Naive thymus-derived CD8-positive, alpha-beta T cell (primary cell): ENCODE measurements at regions not wholly inside any gene's neighbourhood (a gene's known extent, or its start where the extent isn't known, plus 50 kb on each side); places are given as distances from the start of the nearest gene placed in this dataset.

Experiments
- ATAC-seq, 2 donors: fragments of 150-1000 bp; cut with Tn5 transposase in 1 of 2; sonication (Bioruptor Pico), chemical (Tn5 transposase) in 1 of 2; 1 replicate in 1 of 2; 2 replicates in 1 of 2; pipeline ENCODE4 v1.10.0; 2021; ENCODE audit warnings: mild to moderate bottlenecking in 2 of 2, moderate library complexity in 2 of 2
- POLR2A ChIA-PET: fragments of 350-600 bp; sonication (Branson Sonifier 250); formaldehyde crosslinking; loops from one replicate; lab custom pipeline; 2021; ENCODE audit warnings: antibody characterized with exemption; lab: Charles Lee
- DNase-seq, 10 donors: peaks; one replicate each; pipeline versions ENCODE4 v3.0.0 to v3.0.0-alpha.2; 2020 to 2022
- H3K27ac Mint-ChIP-seq, 10 donors: one replicate each; pipeline ENCODE4 v1.8.0; 2020 to 2022; ENCODE audit warnings: mild to moderate bottlenecking in 10 of 10, mixed read lengths in 10 of 10, moderate library complexity in 4 of 10, inconsistent platforms in 1 of 10
- H3K27me3 Mint-ChIP-seq, 5 donors: one replicate each; pipeline ENCODE4 v1.8.0; 2021 to 2022; ENCODE audit warnings: mixed read lengths in 5 of 5
- H3K36me3 Mint-ChIP-seq, 3 donors: one replicate each; pipeline ENCODE4 v1.8.0; 2020 to 2022; ENCODE audit warnings: mixed read lengths in 3 of 3, mild to moderate bottlenecking in 2 of 3, inconsistent platforms in 1 of 3
- H3K4me1 Mint-ChIP-seq, 4 donors: one replicate each; pipeline ENCODE4 v1.8.0; 2021 to 2022; ENCODE audit warnings: mixed read lengths in 4 of 4
- H3K4me3 Mint-ChIP-seq, 10 donors: one replicate each; pipeline ENCODE4 v1.8.0; 2020 to 2022; ENCODE audit warnings: mild to moderate bottlenecking in 10 of 10, mixed read lengths in 10 of 10, moderate library complexity in 6 of 10, inconsistent platforms in 1 of 10
- H3K9me3 Mint-ChIP-seq, 9 donors: one replicate each; pipeline ENCODE4 v1.8.0; 2020 to 2022; ENCODE audit warnings: mixed read lengths in 9 of 9, mild to moderate bottlenecking in 3 of 9, inconsistent platforms in 1 of 9, moderate library complexity in 1 of 9

DNA sequence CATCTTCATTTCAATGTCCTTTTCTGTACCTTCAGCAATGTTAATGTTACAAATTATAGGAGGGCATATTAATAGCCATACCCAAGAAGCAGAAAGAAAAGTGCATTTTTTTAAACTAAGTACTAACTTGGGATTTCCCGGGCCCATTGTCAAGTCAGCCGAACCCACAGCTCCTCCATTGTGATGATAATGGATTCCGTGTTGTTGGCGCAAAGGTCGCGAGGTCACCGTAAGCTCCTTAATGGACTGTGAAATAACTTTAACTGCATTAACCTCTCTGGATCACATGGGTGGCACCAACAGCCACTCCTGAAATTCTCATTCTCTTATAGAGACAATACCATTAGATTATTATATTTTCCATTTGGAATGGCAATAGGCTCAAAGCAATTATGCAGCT is 250.6 kb upstream of the RRP15 start:
- DNase-seq (no peak), ATAC-seq (no peak)
- no peaks in the 10 kb centered on the region for H3K4me1 Mint-ChIP-seq
- POLR2A ChIA-PET: no interaction called here
- H3K9me3 Mint-ChIP-seq: peaks cover 0 to 16% (median 0%) of the 10 kb centered on the region in 9 donors
- peaks cover 0 to 3% (median 0%) of the 10 kb centered on the region in 3 donors for H3K36me3 Mint-ChIP-seq
- H3K27ac Mint-ChIP-seq: no peak overlapping the region
- no peak overlapping the region for H3K4me3 Mint-ChIP-seq
- peaks cover 0 to 2% (median 0%) of the 10 kb centered on the region in 5 donors for H3K27me3 Mint-ChIP-seq

- POLR2A ChIA-PET: no interaction called here
- Mint-ChIP-seq H3K27me3 (peaks cover 0 to 4% (median 0%) of the 10 kb centered on the region in 5 donors), H3K4me3 (no peak overlapping the region), H3K4me1 (no peaks in the 10 kb centered on the region), H3K27ac (no peak overlapping the region), H3K9me3 (peaks cover 0 to 2% (median 0%) of the 10 kb centered on the region in 9 donors), H3K36me3 (no peaks in the 10 kb centered on the region)
- ATAC-seq (no peak), DNase-seq (no peak)
These were observed 236.2 kb upstream of the RRP15 start for GRCh38 chr1:218048828-218049420.

GRCh38 chr1:218049641-218050040 is 235.5 kb upstream of the RRP15 start:
- Mint-ChIP-seq H3K27me3 (no peaks in the 10 kb centered on the region), H3K9me3 (peaks cover 0 to 2% (median 0%) of the 10 kb centered on the region in 9 donors), H3K4me1 (no peaks in the 10 kb centered on the region), H3K4me3 (no peak overlapping the region), H3K27ac (no peak overlapping the region), H3K36me3 (no peaks in the 10 kb centered on the region)
- no peak for ATAC-seq
- DNase-seq: no peak
- POLR2A ChIA-PET: no interaction called here

- Mint-ChIP-seq H3K4me3 (no peak overlapping the region), H3K36me3 (no peaks in the 10 kb centered on the region), H3K27ac (no peak overlapping the region), H3K9me3 (peaks cover 0 to 3% (median 0%) of the 10 kb centered on the region in 9 donors), H3K4me1 (no peaks in the 10 kb centered on the region), H3K27me3 (no peaks in the 10 kb centered on the region)
- POLR2A ChIA-PET: no interaction called here
- DNase-seq: no peak
- no peak for ATAC-seq
These were observed 226.4 kb upstream of the RRP15 start for GRCh38 chr1:218058730-218059129.

DNA sequence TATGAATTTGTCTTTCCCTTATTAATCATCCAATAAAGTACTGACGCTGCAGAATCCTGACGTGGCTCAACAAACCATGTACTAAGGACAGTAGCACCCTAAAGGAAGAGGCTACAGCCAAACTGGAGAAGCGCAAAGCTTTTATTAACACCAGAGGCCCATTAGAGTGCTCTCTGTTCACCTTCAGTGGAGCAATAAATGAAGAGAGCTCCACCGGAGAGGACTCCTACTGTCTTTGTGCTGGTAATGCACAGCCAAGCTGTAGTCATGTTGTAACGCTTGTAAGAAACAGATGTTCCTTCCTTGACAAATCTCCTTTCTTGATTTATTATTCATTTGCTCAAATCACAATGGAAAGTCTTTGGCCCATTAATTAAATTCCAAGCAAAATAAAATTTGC is 220.7 kb upstream of the RRP15 start:
- POLR2A ChIA-PET: no interaction called here
- Mint-ChIP-seq H3K27me3 (no peaks in the 10 kb centered on the region), H3K4me3 (no peak overlapping the region), H3K36me3 (no peaks in the 10 kb centered on the region), H3K9me3 (peaks cover 0 to 4% (median 2%) of the 10 kb centered on the region in 9 donors), H3K27ac (no peak overlapping the region), H3K4me1 (no peaks in the 10 kb centered on the region)
- DNase-seq (no peak), ATAC-seq (no peak)

GRCh38 chr1:218066332-218066731 is 218.8 kb upstream of the RRP15 start:
- peaks cover 0 to 11% (median 0%) of the 10 kb centered on the region in 9 donors for H3K9me3 Mint-ChIP-seq
- no peaks in the 10 kb centered on the region for H3K27me3 Mint-ChIP-seq
- H3K36me3 Mint-ChIP-seq: peaks cover 0 to 5% (median 0%) of the 10 kb centered on the region in 3 donors
- no peak overlapping the region for H3K4me3 Mint-ChIP-seq
- ATAC-seq (no peak), DNase-seq (no peak)
- H3K4me1 Mint-ChIP-seq: no peaks in the 10 kb centered on the region
- no peak overlapping the region for H3K27ac Mint-ChIP-seq
- POLR2A ChIA-PET: no interaction called here

GRCh38 chr1:218068241-218068640 is 216.9 kb upstream of the RRP15 start:
- no peak overlapping the region for H3K4me3 Mint-ChIP-seq
- H3K36me3 Mint-ChIP-seq: peaks cover 0 to 5% (median 0%) of the 10 kb centered on the region in 3 donors
- DNase-seq (no peak), ATAC-seq (no peak)
- POLR2A ChIA-PET: no interaction called here
- H3K4me1 Mint-ChIP-seq: no peaks in the 10 kb centered on the region
- peaks cover 0 to 11% (median 0%) of the 10 kb centered on the region in 9 donors for H3K9me3 Mint-ChIP-seq
- H3K27ac Mint-ChIP-seq: no peak overlapping the region
- H3K27me3 Mint-ChIP-seq: no peaks in the 10 kb centered on the region

- H3K9me3 Mint-ChIP-seq: peaks cover 0 to 9% (median 0%) of the 10 kb centered on the region in 9 donors
- DNase-seq: no peak
- no peak overlapping the region for H3K27ac Mint-ChIP-seq
- no peaks in the 10 kb centered on the region for H3K27me3 Mint-ChIP-seq
- H3K4me3 Mint-ChIP-seq: no peak overlapping the region
- H3K36me3 Mint-ChIP-seq: peaks cover 0 to 5% (median 0%) of the 10 kb centered on the region in 3 donors
- no peaks in the 10 kb centered on the region for H3K4me1 Mint-ChIP-seq
- POLR2A ChIA-PET: no interaction called here
- ATAC-seq: no peak
These were observed 215.9 kb upstream of the RRP15 start for GRCh38 chr1:218069180-218069579.

- no peak for DNase-seq
- Mint-ChIP-seq H3K9me3 (peaks cover 0 to 21% (median 4%) of the 10 kb centered on the region in 9 donors), H3K27me3 (peaks cover 0 to 5% (median 0%) of the 10 kb centered on the region in 5 donors), H3K4me3 (no peak overlapping the region), H3K4me1 (no peaks in the 10 kb centered on the region), H3K27ac (no peak overlapping the region), H3K36me3 (peaks cover 0 to 8% (median 0%) of the 10 kb centered on the region in 3 donors)
- POLR2A ChIA-PET: no interaction called here
- ATAC-seq: no peak
These were observed 212.0 kb upstream of the RRP15 start for GRCh38 chr1:218073062-218073461.

DNA sequence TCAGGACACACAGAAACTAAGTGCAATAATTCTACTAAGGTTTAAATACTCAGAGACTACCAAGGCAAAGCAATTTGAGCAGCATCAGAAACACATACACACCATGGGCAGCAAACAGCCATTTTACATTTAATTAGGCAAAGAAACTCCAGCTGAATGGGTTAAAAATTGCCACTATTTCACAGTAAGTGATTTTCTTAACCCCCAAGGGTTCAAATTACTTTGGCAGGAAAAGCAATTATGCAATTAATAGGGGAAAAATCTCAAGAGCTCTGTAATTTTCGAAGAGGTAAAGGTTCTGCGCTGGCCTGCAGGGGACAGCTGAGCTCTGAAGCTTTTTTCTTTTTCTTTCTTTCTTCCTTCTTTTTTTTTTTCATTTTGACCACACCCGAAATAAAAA is 206.2 kb upstream of the RRP15 start:
- H3K4me3 Mint-ChIP-seq: no peak overlapping the region
- DNase-seq: no peak
- POLR2A ChIA-PET: no interaction called here
- no peak overlapping the region for H3K27ac Mint-ChIP-seq
- peaks cover 0 to 3% (median 0%) of the 10 kb centered on the region in 3 donors for H3K36me3 Mint-ChIP-seq
- no peak for ATAC-seq
- H3K4me1 Mint-ChIP-seq: no peaks in the 10 kb centered on the region
- H3K9me3 Mint-ChIP-seq: peaks cover 2 to 32% (median 8%) of the 10 kb centered on the region in 9 donors
- H3K27me3 Mint-ChIP-seq: peaks cover 0 to 11% (median 0%) of the 10 kb centered on the region in 5 donors

DNA sequence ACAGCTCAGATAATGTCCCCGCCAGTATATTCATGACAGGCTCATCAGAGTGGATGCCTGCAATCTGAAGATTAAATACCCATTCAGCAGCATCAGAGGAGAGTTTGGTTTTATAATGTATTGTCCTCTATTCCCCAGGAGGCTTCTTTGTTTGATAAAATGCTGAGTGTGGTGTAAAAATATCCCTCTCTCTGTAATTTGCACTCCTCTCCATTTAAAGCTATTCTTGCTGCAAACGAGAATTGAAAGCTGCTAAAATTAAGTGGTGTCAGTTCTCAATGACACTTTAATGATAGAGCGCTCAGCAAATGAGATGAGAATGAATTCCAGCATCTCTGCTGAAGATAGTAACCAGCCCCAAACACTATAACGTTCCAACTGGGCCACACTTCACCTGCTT is 205.7 kb upstream of the RRP15 start:
- Mint-ChIP-seq H3K4me3 (no peak overlapping the region), H3K4me1 (no peaks in the 10 kb centered on the region), H3K27me3 (peaks cover 0 to 11% (median 0%) of the 10 kb centered on the region in 5 donors), H3K27ac (no peak overlapping the region), H3K36me3 (peaks cover 0 to 3% (median 0%) of the 10 kb centered on the region in 3 donors), H3K9me3 (peaks cover 2 to 32% (median 8%) of the 10 kb centered on the region in 9 donors)
- no peak for DNase-seq
- POLR2A ChIA-PET: no interaction called here
- no peak for ATAC-seq

- Mint-ChIP-seq H3K36me3 (peaks cover 0 to 3% (median 0%) of the 10 kb centered on the region in 3 donors), H3K4me1 (no peaks in the 10 kb centered on the region), H3K27ac (no peak overlapping the region), H3K27me3 (peaks cover 0 to 11% (median 0%) of the 10 kb centered on the region in 5 donors), H3K4me3 (no peak overlapping the region), H3K9me3 (peaks cover 2 to 32% (median 8%) of the 10 kb centered on the region in 9 donors)
- no peak for DNase-seq
- POLR2A ChIA-PET: no interaction called here
- ATAC-seq: no peak
These were observed 205.3 kb upstream of the RRP15 start for GRCh38 chr1:218079820-218080219.

DNA sequence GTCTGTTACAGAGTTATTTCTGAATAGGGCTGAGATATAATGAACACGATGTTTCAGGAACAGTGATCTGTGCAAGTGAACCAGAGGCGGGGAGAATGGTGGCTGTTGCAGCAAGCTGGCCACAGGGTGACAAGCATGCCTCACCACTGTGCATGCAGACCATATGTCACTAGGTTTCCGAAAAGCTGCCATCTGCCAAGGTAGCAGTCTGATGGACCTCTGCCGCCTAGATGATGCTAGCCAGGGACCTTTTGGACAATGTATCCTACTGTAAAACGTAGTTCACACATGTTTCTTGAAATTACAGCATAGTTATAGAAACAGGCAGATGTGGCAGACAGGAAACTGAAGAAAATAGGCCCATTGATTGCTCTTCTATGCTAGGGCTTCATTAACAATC is 204.2 kb upstream of the RRP15 start:
- Mint-ChIP-seq H3K27me3 (peaks cover 0 to 7% (median 0%) of the 10 kb centered on the region in 5 donors), H3K27ac (no peak overlapping the region), H3K4me3 (no peak overlapping the region), H3K36me3 (peaks cover 0 to 3% (median 0%) of the 10 kb centered on the region in 3 donors), H3K4me1 (no peaks in the 10 kb centered on the region), H3K9me3 (peaks cover under 1 to 26% (median 7%) of the 10 kb centered on the region in 9 donors)
- POLR2A ChIA-PET: no interaction called here
- DNase-seq: no peak
- ATAC-seq: no peak

DNA sequence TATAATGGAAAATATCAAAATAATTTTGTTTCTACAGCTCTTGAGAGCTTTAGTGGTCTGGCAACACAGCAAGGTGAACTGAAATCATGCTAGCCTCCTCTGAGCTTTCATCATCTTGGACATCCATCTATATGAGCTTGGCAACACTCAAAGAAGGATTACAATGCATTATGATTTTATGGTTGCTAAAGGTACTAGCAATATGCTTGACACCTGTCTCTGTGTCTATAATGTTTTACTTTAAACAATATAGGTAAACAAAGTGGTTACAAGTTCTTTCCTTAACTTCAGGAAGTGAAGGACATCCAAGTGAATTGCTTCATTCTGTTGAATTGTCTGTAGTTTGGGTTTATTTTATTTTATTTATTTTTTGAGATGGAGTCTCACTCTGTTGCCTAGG is 203.7 kb upstream of the RRP15 start:
- H3K4me1 Mint-ChIP-seq: no peaks in the 10 kb centered on the region
- H3K9me3 Mint-ChIP-seq: peaks cover 0 to 21% (median 6%) of the 10 kb centered on the region in 9 donors
- peaks cover 0 to 2% (median 0%) of the 10 kb centered on the region in 3 donors for H3K36me3 Mint-ChIP-seq
- no peak overlapping the region for H3K4me3 Mint-ChIP-seq
- POLR2A ChIA-PET: no interaction called here
- no peak for DNase-seq
- H3K27ac Mint-ChIP-seq: no peak overlapping the region
- no peak for ATAC-seq
- H3K27me3 Mint-ChIP-seq: peaks cover 0 to 5% (median 0%) of the 10 kb centered on the region in 5 donors
